Erythroblast (primary cell): ENCODE measurements at regions not wholly inside any gene's neighbourhood (a gene's known extent, or its start where the extent isn't known, plus 50 kb on each side); places are given as distances from the start of the nearest gene placed in this dataset.

Experiments
- DNase-seq, 2 experiments: peaks; one replicate each; lab custom pipeline; 2025; lab: John Stamatoyannopoulos, UW
- GATA1 ChIP-seq: IDR thresholded peaks from 2 replicates; pipeline ENCODE4 v1.6.1; 2011; ENCODE audit warnings: low read depth, mild to moderate bottlenecking, control low read depth, low read length, moderate library complexity
- POLR2A ChIP-seq: IDR thresholded peaks from 2 replicates; pipeline ENCODE4 v1.6.1; 2011; ENCODE audit warnings: mild to moderate bottlenecking, low read length

DNA sequence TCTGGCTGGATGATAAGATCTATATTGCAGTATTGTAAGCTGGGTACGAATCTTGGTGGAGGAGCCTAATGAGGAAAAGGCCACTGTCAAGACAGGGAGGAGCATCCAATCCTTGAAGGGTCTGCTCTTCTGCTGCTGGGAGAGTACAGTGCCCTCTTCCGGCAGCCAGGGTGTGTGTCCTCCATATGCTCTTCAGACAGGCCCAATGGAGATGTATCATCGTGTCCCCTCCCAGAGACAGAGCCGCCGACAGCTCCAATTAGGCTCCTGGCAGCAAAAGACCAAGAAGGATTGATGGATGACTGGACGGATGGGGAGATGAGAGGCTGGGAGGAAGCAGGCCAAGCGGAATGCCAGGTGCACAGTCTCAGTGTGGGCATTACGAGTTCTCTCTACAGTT, 51.6 kb upstream of the PIWIL1 start:
- TF ChIP-seq POLR2A = no peak
- TF ChIP-seq GATA1 = no peak
- no peak for DNase-seq

DNA sequence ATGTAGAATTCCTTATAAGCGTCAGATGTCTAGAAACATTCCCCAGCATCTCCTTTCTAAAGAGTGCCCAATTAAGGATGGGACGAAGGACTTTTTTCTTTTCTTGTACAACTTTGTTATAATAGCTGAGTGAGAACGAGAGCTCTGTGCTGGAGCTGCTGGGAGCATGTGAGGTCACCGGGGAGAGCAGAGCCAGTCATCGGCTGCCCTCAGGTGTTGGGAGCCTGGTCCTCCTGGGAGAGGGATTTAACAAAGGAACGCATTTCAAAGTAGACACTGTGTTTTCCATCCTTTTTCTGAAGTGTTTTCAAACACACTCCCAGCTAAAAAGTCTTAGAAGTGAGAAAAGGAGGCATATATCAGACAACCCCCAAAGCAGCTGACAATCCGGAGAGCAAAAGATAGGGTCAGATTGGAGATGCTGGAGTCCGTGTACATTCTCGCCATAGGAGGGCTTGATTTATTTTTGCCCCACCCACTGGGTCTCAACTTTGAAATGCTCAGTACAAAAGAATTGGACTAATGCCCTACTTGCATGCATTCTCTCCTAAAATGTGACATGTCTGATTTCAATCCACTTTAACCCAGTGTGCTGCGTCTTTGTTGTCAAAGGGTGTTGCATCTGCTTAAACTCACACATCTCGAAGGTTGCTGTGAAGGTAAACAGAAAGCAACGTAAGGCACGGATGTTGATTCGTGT, 50.8 kb upstream of the PIWIL1 start:
- no peak for TF ChIP-seq POLR2A
- TF ChIP-seq GATA1 = no peak
- DNase-seq = no peak
